Endodermal cell (in vitro differentiated cells): ENCODE measurements at regions not wholly inside any gene's neighbourhood (a gene's known extent, or its start where the extent isn't known, plus 50 kb on each side); places are given as distances from the start of the nearest gene placed in this dataset.

ENCODE experiments used
- DNase-seq: peaks from one replicate; pipeline ENCODE4 v3.0.0-alpha.2; 2017
- H3K27ac ChIP-seq: 2 replicates; pipeline ENCODE4 v1.5.1; 2013; ENCODE audit warnings: mild to moderate bottlenecking, low read depth, low read length, moderate library complexity
- H3K27me3 ChIP-seq: 2 replicates; pipeline ENCODE4 v1.6.1; 2013; ENCODE audit warnings: mild to moderate bottlenecking, low read length, moderate library complexity; ENCODE audit not compliant: insufficient read depth, control insufficient read depth, poor library complexity, severe bottlenecking
- H3K36me3 ChIP-seq: 2 replicates; pipeline ENCODE4 v1.7.0; 2013; ENCODE audit warnings: mild to moderate bottlenecking, low read length, moderate library complexity; ENCODE audit not compliant: control insufficient read depth, insufficient read depth
- H3K4me1 ChIP-seq: one replicate; pipeline ENCODE4 v1.7.0; 2013; ENCODE audit warnings: low read length; ENCODE audit not compliant: control insufficient read depth, insufficient read depth
- H3K4me3 ChIP-seq: 2 replicates; pipeline ENCODE4 v1.5.1; 2013; ENCODE audit warnings: mild to moderate bottlenecking, low read length, moderate library complexity
- H3K9ac ChIP-seq: 2 replicates; pipeline ENCODE4 v1.6.1; 2013; ENCODE audit warnings: mild to moderate bottlenecking, low read length, moderate library complexity; ENCODE audit not compliant: poor library complexity, severe bottlenecking; ENCODE audit errors: extremely low read depth
- H3K9me3 ChIP-seq: 2 replicates; pipeline ENCODE4 v1.6.1; 2013; ENCODE audit warnings: mild to moderate bottlenecking, low read length, moderate library complexity; ENCODE audit not compliant: control insufficient read depth
- H3K27ac Mint-ChIP-seq: 2 replicates; pipeline ENCODE4 v1.8.0; 2020; ENCODE audit warnings: mixed read lengths
- H3K27me3 Mint-ChIP-seq: 2 replicates; pipeline ENCODE4 v1.8.0; 2021; ENCODE audit warnings: mild to moderate bottlenecking, mixed read lengths; ENCODE audit not compliant: insufficient read depth
- H3K36me3 Mint-ChIP-seq: 2 replicates; pipeline ENCODE4 v1.8.0; 2020; ENCODE audit warnings: low read depth, mixed read lengths
- H3K4me1 Mint-ChIP-seq: 2 replicates; pipeline ENCODE4 v1.8.0; 2020; ENCODE audit warnings: mixed read lengths
- H3K4me3 Mint-ChIP-seq: 2 replicates; pipeline ENCODE4 v1.8.0; 2020; ENCODE audit warnings: mild to moderate bottlenecking, moderate library complexity, mixed read lengths
- H3K9me3 Mint-ChIP-seq: 2 replicates; pipeline ENCODE4 v1.8.0; 2020; ENCODE audit warnings: mild to moderate bottlenecking, mixed read lengths
- CTCF ChIP-seq: fragments of 200-600 bp; sonication (generic); conservative IDR thresholded peaks from 2 replicates; pipeline ENCODE4 v1.5.0; 2021; ENCODE audit warnings: antibody characterized with exemption, mild to moderate bottlenecking
- WGBS, 2 experiments: methylation state at CpG; one replicate each; pipeline versions ENCODE4 v1.1.5 to v1.1.7; 2013; ENCODE audit warnings: missing lambda C conversion rate in 2 of 2, mixed read lengths in 1 of 2; ENCODE audit not compliant: insufficient coverage in 1 of 2, insufficient read length in 1 of 2; 5-methylcytosine and 5-hydroxymethylcytosine counted together

- DNase-seq, result no peak
- 87 to 94% methylated on average over 6 of the region's 6 CpGs for WGBS, 2 experiments
- Histone ChIP-seq H3K9ac (no peak overlapping the region), H3K4me3 (no peak overlapping the region), H3K4me1 (no peaks in the 10 kb centered on the region), H3K27me3 (peaks cover 20% of the 10 kb centered on the region), H3K36me3 (no peaks in the 10 kb centered on the region), H3K27ac (no peak overlapping the region), H3K9me3 (no peaks in the 10 kb centered on the region)
- Mint-ChIP-seq H3K9me3 (no peaks in the 10 kb centered on the region), H3K36me3 (no peaks in the 10 kb centered on the region), H3K4me3 (no peak overlapping the region), H3K27me3 (peaks cover 49% of the 10 kb centered on the region), H3K4me1 (no peaks in the 10 kb centered on the region), H3K27ac (no peak overlapping the region)
- no peak for TF ChIP-seq CTCF
Measured at GRCh38 chr2:45182667-45183295, 173.5 kb upstream of the SIX2 start.

- Histone ChIP-seq H3K4me3 (no peak overlapping the region), H3K9me3 (no peaks in the 10 kb centered on the region), H3K36me3 (no peaks in the 10 kb centered on the region), H3K27me3 (peaks cover 16% of the 10 kb centered on the region), H3K27ac (no peak overlapping the region), H3K4me1 (no peaks in the 10 kb centered on the region), H3K9ac (no peak overlapping the region)
- no peaks in the 10 kb centered on the region for H3K36me3 Mint-ChIP-seq
- no peak overlapping the region for H3K27ac Mint-ChIP-seq
- peaks cover 2% of the 10 kb centered on the region for H3K4me1 Mint-ChIP-seq
- H3K27me3 Mint-ChIP-seq, result peaks cover 47% of the 10 kb centered on the region
- DNase-seq, result no peak
- H3K4me3 Mint-ChIP-seq, result no peak overlapping the region
- TF ChIP-seq CTCF, result no peak
- H3K9me3 Mint-ChIP-seq, result no peaks in the 10 kb centered on the region
Measured at GRCh38 chr2:45180779-45181178, 171.5 kb upstream of the SIX2 start.

GRCh38 chr2:45180033-45180746 is 170.9 kb upstream of the SIX2 start:
- Mint-ChIP-seq H3K4me1 (peaks cover 2% of the 10 kb centered on the region), H3K36me3 (no peaks in the 10 kb centered on the region), H3K9me3 (no peaks in the 10 kb centered on the region)

More at GRCh38 chr2:45180033-45180746, 170.9 kb upstream of the SIX2 start:
- WGBS, 2 experiments, result 91 to 98% methylated on average over 4 to 6 of the region's 6 CpGs
- H3K4me3 Mint-ChIP-seq, result no peak overlapping the region
- H3K4me1 ChIP-seq, result no peaks in the 10 kb centered on the region
- H3K27ac Mint-ChIP-seq, result no peak overlapping the region
- H3K9me3 ChIP-seq, result no peaks in the 10 kb centered on the region
- H3K27me3 Mint-ChIP-seq, result peaks cover 47% of the 10 kb centered on the region
- no peak overlapping the region for H3K27ac ChIP-seq
- H3K9ac ChIP-seq, result no peak overlapping the region
- no peak for TF ChIP-seq CTCF
- no peaks in the 10 kb centered on the region for H3K36me3 ChIP-seq
- H3K4me3 ChIP-seq, result no peak overlapping the region
- H3K27me3 ChIP-seq, result peaks cover 11% of the 10 kb centered on the region
- no peak for DNase-seq
